Suprapubic skin (tissue), 3 donors: ENCODE measurements at regions not wholly inside any gene's neighbourhood (a gene's known extent, or its start where the extent isn't known, plus 50 kb on each side); places are given as distances from the start of the nearest gene placed in this dataset.

ENCODE experiments used
- EP300 ChIP-seq: sonication (generic); formaldehyde crosslinking; IDR thresholded peaks from one replicate; pipeline ENCODE4 v1.6.1; 2017; ENCODE audit warnings: antibody characterized with exemption
- POLR2A ChIP-seq, 2 donors: fragments of 450-650 bp; IDR thresholded peaks; one replicate each; pipeline ENCODE4 v1.6.1; 2017; ENCODE audit warnings: antibody characterized with exemption in 2 of 2, mild to moderate bottlenecking in 2 of 2, moderate library complexity in 2 of 2
- TF ChIP-seq, protein P1 (sequence below), 2 donors: fragments of 200-600 bp in 1 of 2; fragments of 450-650 bp in 1 of 2; sonication (generic) in 1 of 2; IDR thresholded peaks; one replicate each; pipeline ENCODE4 v1.5.1; 2016 to 2019; ENCODE audit warnings: antibody characterized with exemption in 2 of 2, mild to moderate bottlenecking in 1 of 2, moderate library complexity in 1 of 2

- TF ChIP-seq, protein P1, sequence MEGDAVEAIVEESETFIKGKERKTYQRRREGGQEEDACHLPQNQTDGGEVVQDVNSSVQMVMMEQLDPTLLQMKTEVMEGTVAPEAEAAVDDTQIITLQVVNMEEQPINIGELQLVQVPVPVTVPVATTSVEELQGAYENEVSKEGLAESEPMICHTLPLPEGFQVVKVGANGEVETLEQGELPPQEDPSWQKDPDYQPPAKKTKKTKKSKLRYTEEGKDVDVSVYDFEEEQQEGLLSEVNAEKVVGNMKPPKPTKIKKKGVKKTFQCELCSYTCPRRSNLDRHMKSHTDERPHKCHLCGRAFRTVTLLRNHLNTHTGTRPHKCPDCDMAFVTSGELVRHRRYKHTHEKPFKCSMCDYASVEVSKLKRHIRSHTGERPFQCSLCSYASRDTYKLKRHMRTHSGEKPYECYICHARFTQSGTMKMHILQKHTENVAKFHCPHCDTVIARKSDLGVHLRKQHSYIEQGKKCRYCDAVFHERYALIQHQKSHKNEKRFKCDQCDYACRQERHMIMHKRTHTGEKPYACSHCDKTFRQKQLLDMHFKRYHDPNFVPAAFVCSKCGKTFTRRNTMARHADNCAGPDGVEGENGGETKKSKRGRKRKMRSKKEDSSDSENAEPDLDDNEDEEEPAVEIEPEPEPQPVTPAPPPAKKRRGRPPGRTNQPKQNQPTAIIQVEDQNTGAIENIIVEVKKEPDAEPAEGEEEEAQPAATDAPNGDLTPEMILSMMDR (IDR thresholded peaks at IDR 0.05): no peak
- TF ChIP-seq EP300 (no peak), POLR2A (IDR thresholded peaks at IDR 0.05) (no peak)
Measured at GRCh38 chr4:32337403-32337802, 1617.2 kb downstream of the PCDH7 start.
